Heart left ventricle (tissue), 13 donors: ENCODE measurements at regions not wholly inside any gene's neighbourhood (a gene's known extent, or its start where the extent isn't known, plus 50 kb on each side); places are given as distances from the start of the nearest gene placed in this dataset.

Experiments used
- CTCF ChIP-seq, 12 donors: fragments of 200-600 bp; sonication (generic) in 4 of 12; IDR thresholded peaks; one replicate each; pipeline versions ENCODE4 v1.5.0 to v1.8.0; 2018 to 2022; ENCODE audit warnings: antibody characterized with exemption in 12 of 12, mild to moderate bottlenecking in 5 of 12
- POLR2A ChIP-seq, 2 donors: fragments of 450-650 bp; IDR thresholded peaks; one replicate each; pipeline ENCODE4 v1.6.1; 2017; ENCODE audit warnings: antibody characterized with exemption in 2 of 2, mild to moderate bottlenecking in 2 of 2, moderate library complexity in 2 of 2
- donor health status: ischemic (EF 13 %, LVEDD 7.1; RV severe dilation, severe dysfunction).
- donor health status: DM: no; HTN: yes; CAD: no.
- donor health status: DM: no; HTN: no; CAD: no.
- donor health status: ischemic (EF 25% LVEDD 6.9; RV normal size, moderate dysfunction).
- donor health status: ischemic (EF 25% LVEDD 5.7; RV mildly dilated, moderate dysfunction).
- donor health status: ischemic (EF 35%, LVEDD 5.7; RV mildly dilated, moderate dysfunction).
- donor health status: nonischemic (EF 11% LVEDD 7.7; RV severe dilation, severe dysfunction).
- donor health status: DM: yes; HTN: yes; CAD: no.
- donor health status: PGD.
- donor health status: ischemic (EF 29% LVEDD 5.4; RV normal size, mild dysfunction).
- donor health status: nonischemic (EF 23%, LVEDD 6.1; RV moderate dilation, normal function).

GRCh38 chr18:68414407-68414806 lies 300.5 kb downstream of the TMX3 start:
- TF ChIP-seq CTCF (IDR thresholded peaks at IDR 0.05) (no peak), POLR2A (IDR thresholded peaks at IDR 0.05) (no peak)
